Left lobe of liver (tissue), 2 donors: ENCODE measurements at regions not wholly inside any gene's neighbourhood (a gene's known extent, or its start where the extent isn't known, plus 50 kb on each side); places are given as distances from the start of the nearest gene placed in this dataset.
A peak's percentile ranks its signal among the peaks of the same experiment; 100 is the strongest.
"Not testable (repeated sequence)": the region's sequence is repeated elsewhere in the genome, so short reads cannot be mapped to it uniquely, and the experiment has no call there.

ENCODE experiments used
- ATAC-seq: fragments of 200-7000 bp; cut with Tn5 transposase; one replicate; pipeline ENCODE4 v1.9.1; 2020; ENCODE audit warnings: mild to moderate bottlenecking, moderate library complexity
- DNase-seq: peaks from one replicate; pipeline ENCODE4 v3.0.0-alpha.2; 2020; ENCODE audit warnings: low spot score
- donor health status: DM: no; HTN: no; CAD: no; lungs with moderate emphysema.
- donor health status: DM: no; HTN: yes; CAD: no.

DNA sequence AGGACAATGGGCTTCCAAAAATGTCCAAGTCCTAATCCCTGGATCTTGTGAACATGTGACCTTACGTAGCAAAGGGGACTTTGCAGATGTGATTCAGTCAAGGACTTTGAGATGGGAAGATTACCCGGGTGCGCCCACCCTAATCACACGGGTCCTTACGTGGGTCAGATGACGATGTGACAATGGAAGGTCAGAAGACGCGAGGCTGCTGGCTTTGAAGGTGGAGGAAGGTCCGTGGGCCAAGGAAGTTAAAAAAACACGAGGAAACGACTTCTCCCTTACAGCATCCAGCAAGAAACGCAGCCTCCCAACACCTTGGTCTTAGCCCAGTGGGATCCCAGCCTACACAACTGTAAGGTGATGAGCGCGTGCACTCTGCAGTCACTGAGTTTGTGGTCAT lies 860.1 kb downstream of the TBC1D22A start:
- DNase-seq (peak; percentile 18), ATAC-seq (no peak)

GRCh38 chr22:47621253-47621652 lies 858.8 kb downstream of the TBC1D22A start:
- DNase-seq = peak; percentile 8
- ATAC-seq = no peak

DNA sequence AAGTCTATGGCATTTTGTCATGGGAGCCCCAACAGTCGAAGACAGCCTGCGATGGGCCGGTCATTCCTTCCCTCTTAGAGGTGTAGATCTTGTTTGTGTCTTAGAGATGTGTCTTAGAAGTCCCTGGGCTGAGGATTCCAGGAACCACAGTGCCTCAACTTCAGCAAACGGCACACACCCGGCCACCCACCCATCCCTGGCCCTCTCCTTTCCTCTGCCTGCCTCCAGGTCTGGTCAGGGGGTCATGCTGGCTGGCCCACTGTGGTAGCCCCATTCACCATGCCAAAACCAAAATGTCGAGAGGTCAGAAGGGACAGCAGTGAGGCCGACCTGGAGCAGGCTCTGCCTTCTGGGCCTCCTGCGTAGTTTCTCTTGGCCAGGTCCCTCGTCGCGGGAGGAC lies 857.9 kb downstream of the TBC1D22A start:
- peak; percentile 23 for DNase-seq
- no peak for ATAC-seq

DNA sequence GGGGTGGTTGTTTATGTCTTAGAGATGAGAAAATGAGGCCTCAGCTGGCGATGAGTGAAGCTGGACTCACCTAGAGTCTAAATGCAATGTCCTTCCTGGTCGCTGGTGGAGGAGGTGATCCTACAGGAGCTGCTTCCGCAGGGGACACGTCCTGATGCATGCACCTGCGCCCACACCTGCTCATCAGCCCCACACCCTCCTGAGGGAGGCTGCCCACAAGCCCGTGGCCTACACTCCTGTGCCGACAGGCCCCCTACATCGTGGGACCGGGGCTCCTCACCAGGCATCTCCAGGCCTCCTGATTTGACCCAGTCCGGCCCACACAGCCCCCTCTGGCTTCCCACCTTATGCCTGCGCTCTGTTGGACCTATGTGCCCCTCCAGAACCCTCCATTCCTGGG lies 857.2 kb downstream of the TBC1D22A start:
- DNase-seq (peak; percentile 26), ATAC-seq (no peak)

DNA sequence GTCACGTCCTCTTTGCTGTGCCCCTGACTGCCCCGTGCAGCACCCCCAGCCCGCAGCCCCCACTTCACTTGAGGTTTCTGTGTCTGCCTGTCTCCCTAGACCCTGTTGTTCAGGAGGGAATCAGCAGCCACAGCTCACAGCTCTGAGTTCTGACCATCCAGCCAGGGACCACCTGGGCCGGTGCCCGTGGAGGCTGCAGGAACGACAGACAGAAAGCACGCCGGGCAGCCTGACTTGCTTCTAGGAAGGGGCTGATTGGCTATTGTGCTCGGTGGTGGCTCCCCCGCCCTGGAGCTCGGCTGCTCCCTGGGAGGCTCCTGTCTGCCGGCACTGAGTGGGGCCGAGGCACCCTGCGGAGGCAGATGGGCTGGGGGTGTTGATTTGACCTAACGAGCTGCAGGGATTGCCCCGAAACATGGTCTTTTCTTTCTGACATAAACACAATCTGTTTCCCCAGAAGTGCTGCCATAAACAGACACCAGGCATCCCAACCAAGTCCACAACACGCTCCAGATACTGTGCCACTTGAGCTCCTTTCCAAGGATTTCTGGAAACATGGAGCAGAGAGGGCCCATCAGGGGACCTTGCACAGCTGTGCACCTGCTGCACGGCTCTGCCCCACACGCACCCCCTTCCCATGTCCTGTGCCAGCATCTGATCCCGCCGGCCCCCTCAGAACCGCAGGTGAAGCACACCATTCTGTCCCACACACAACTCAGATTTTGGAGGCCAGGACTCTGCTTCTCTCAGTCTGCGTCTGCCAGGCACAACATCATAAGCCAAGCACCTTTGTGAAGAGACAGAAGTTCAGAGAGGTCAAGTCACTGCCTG lies 855.9 kb downstream of the TBC1D22A start:
- DNase-seq (peak; percentile 32), ATAC-seq (no peak)

GRCh38 chr22:47617186-47617585 lies 854.7 kb downstream of the TBC1D22A start:
- DNase-seq (no peak), ATAC-seq (no peak)

DNA sequence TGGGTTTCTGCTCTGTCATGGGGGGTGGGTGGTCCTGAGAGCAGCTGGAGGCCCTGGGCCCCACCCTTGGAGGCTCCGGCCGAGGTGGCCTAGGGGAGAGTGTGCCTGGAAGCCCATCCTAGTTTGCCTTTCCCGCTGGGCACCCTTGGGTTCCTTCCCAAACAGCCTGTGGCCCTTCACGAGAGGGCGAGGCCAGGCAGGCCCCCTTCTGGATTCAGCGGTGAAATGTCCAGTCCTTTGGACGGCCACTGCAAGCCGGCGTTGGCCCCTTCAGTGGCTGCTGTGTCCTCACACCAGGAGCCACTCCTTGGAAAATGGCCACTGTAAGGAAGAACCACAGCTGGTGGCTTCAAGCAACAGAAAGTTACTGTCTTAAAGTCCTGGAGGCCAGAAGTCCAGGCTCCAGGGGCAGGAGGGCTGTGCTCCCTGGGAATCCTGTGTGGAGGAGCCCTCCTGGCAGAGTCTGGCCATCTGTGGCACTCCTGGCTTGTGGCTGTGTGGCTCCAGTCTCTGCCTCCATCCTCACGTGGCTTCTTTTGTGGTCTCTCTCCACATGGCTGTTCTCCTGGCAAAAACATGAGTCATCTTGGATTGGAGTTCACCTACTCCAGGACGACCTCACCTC lies 854.1 kb downstream of the TBC1D22A start:
- DNase-seq (peak; percentile 19), ATAC-seq (no peak)

DNA sequence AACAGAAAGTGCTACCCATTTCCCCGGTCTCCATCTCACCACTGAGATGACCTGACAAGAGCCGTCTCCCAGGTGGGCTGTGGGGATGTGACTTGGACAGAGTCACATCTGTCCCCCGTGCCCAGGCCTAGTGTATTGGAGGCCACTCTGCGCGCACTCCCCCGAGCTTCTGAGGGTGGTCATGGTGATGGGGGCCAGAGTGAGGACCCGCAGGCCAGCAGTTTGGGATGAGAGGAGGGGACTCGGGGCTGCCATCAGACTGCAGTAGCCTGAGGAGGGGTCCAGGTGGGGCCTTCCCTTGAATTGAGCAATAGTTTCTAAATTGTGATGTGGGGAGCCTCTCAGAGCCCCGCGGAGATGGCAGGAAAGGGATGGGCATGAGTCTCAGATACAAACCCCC lies 852.6 kb downstream of the TBC1D22A start:
- no peak for ATAC-seq

GRCh38 chr22:47613606-47614350 lies 851.3 kb downstream of the TBC1D22A start:
- no peak for ATAC-seq
- no peak for DNase-seq

More for the DNA sequence above, 852.6 kb downstream of the TBC1D22A start:
- no peak for DNase-seq

DNA sequence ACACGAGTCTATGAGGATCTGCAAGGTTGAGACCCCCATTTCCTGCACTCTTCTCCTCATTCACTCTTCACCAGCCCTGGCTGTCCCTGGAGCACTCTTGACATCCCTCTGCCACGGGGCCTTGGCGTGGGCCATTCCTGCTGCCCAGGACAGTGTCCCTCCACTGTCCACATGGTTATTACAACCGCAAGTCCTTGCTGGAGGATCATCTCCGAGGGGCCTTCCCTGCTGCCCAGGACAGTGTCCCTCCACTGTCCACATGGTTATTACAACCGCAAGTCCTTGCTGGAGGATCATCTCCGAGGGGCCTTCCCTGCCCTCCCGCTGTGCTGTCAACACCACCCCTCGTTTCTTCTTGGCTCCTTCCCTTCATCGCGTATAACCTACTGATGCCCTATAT lies 850.7 kb downstream of the TBC1D22A start:
- DNase-seq, ATAC-seq: not testable (repeated sequence)

DNA sequence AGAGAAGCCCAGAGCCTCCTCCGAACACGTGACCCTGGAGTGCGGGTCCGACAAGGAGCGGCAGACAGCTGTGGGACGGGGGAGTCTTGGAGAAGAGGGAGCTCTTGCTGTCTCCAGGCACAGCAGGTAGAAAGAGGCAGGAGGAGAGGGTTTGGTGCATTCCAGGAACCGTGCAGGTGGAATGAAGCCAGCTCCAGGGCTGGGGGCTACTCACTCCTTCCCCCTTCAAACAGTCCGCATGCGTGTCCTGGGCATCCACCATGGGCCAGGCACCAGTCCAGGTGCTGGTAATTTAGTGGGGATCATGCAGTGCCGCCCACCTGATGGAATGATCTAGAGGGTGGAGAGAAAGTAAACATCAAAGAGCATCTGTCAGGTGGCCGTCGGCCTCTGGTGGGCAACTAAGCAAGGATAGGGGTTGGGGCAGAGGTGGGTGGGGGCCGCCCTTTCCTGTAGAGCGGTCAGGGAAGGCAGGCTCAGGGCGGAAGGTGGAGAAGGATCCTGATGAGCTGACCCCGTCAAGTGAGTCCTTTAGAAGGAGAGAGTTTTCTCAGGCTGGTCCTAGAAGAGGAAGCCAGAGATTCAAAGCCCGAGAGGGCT lies 850.0 kb downstream of the TBC1D22A start:
- DNase-seq (no peak), ATAC-seq (no peak)

GRCh38 chr22:47610764-47611163 lies 848.3 kb downstream of the TBC1D22A start:
- ATAC-seq (no peak), DNase-seq (no peak)

DNA sequence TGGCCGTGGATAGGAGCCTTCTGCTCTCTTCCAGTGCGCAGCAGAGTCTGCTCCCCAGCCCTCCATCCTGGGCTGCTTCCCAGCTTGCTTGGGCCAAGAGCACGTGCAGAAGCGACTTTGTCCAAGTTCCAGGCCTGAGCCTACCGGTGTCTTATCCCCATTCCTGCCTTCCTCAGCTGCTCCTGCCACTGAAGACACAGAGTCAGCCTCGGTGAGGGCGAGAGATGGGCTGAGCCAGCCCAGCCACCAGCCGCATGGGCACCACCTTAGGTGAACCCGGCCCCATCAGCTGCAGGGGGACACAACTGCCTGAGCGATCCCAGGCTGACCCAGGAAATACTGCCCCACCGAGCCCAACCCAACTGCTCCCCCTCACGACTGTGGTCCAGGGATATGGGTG lies 847.8 kb downstream of the TBC1D22A start:
- no peak for ATAC-seq
- DNase-seq = no peak

- DNase-seq (no peak), ATAC-seq (no peak)
These were observed 847.2 kb downstream of the TBC1D22A start for GRCh38 chr22:47609653-47610052.

- ATAC-seq = no peak
These were observed 846.0 kb downstream of the TBC1D22A start for GRCh38 chr22:47608421-47608820.

DNA sequence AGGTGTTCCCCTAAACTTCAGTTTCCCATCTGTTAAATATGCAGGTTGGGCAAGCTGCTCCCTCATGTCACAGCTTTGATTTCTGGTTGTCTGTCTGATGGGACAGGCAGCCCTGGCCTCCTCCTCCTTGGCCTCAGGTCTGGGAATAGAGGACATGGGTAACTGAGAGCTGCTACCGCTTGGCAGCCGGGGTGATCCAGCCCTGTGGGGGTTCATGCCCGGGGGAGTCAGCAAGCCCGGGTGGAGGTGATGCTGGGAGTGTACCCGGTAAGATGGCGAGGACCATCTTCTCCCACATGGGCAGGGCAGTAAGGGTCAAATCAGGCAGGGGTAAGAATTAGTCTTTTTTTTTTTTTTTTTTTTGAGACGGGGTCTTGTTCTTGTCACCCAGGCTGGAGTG lies 845.0 kb downstream of the TBC1D22A start:
- ATAC-seq = no peak

More at GRCh38 chr22:47608421-47608820, 846.0 kb downstream of the TBC1D22A start:
- DNase-seq = no peak

DNA sequence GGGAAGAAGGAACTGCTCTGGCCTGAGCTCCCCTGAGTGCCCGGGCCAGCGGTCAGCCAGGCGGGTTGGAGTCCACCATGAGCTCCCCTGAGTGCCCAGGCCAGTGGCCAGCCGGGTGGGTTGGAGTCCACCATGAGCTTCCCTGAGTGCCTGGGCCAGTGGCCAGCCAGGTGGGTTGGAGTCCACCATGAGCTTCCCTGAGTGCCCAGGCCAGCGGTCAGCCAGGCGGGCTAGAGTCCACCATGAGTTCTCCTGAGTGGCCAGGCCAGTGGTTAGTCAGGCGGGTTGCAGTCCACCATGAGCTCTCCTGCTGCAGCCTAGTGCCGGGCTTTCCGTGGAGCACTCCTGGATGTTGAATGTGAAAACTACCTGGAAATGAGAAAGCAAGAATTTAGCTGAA lies 844.0 kb downstream of the TBC1D22A start:
- DNase-seq (no peak), ATAC-seq (no peak)

More for the DNA sequence above, 845.0 kb downstream of the TBC1D22A start:
- no peak for DNase-seq

GRCh38 chr22:47605886-47606285 lies 843.4 kb downstream of the TBC1D22A start:
- DNase-seq (no peak), ATAC-seq (no peak)

- no peak for ATAC-seq
- peak; percentile 27 for DNase-seq
These were observed 843.0 kb downstream of the TBC1D22A start for GRCh38 chr22:47605441-47605840.

- DNase-seq (peak; percentile 4), ATAC-seq (no peak)
These were observed 842.1 kb downstream of the TBC1D22A start for GRCh38 chr22:47604563-47604962.

- DNase-seq = peak; percentile 18
- ATAC-seq = no peak
These were observed 840.3 kb downstream of the TBC1D22A start for GRCh38 chr22:47602732-47603131.
